Heart left ventricle (tissue), 13 donors: ENCODE measurements at regions not wholly inside any gene's neighbourhood (a gene's known extent, or its start where the extent isn't known, plus 50 kb on each side); places are given as distances from the start of the nearest gene placed in this dataset.

Experiments
- CTCF ChIP-seq, 12 donors: fragments of 200-600 bp; sonication (generic) in 4 of 12; IDR thresholded peaks; one replicate each; pipeline versions ENCODE4 v1.5.0 to v1.8.0; 2018 to 2022; ENCODE audit warnings: antibody characterized with exemption in 12 of 12, mild to moderate bottlenecking in 5 of 12
- POLR2A ChIP-seq, 2 donors: fragments of 450-650 bp; IDR thresholded peaks; one replicate each; pipeline ENCODE4 v1.6.1; 2017; ENCODE audit warnings: antibody characterized with exemption in 2 of 2, mild to moderate bottlenecking in 2 of 2, moderate library complexity in 2 of 2
- donor health status: ischemic (EF 13 %, LVEDD 7.1; RV severe dilation, severe dysfunction).
- donor health status: DM: no; HTN: yes; CAD: no.
- donor health status: DM: no; HTN: no; CAD: no.
- donor health status: ischemic (EF 25% LVEDD 6.9; RV normal size, moderate dysfunction).
- donor health status: ischemic (EF 25% LVEDD 5.7; RV mildly dilated, moderate dysfunction).
- donor health status: ischemic (EF 35%, LVEDD 5.7; RV mildly dilated, moderate dysfunction).
- donor health status: nonischemic (EF 11% LVEDD 7.7; RV severe dilation, severe dysfunction).
- donor health status: DM: yes; HTN: yes; CAD: no.
- donor health status: PGD.
- donor health status: ischemic (EF 29% LVEDD 5.4; RV normal size, mild dysfunction).
- donor health status: nonischemic (EF 23%, LVEDD 6.1; RV moderate dilation, normal function).

- no peak for TF ChIP-seq CTCF (IDR thresholded peaks at IDR 0.05)
- no peak for TF ChIP-seq POLR2A (IDR thresholded peaks at IDR 0.05)
Observed at GRCh38 chrX:69068301-69069085, 96.8 kb downstream of the PJA1 start.
